ENCODE measurements at regions not wholly inside any gene's neighbourhood (a gene's known extent, or its start where the extent isn't known, plus 50 kb on each side); places are given as distances from the start of the nearest gene placed in this dataset.

GRCh38 chr7:110569486-110570205 is 521.3 kb upstream of the LRRN3 start:
- Mint-ChIP-seq H3K36me3 (no peaks in the 10 kb centered on the region), H3K4me3 (no peak overlapping the region), H3K9me3 (no peaks in the 10 kb centered on the region), H3K27ac (no peak overlapping the region), H3K27me3 (no peaks in the 10 kb centered on the region), H3K4me1 (no peaks in the 10 kb centered on the region)
- no peak for DNase-seq
- CTCF ChIA-PET: no interaction called here

GRCh38 chr7:110573862-110574528 is 516.9 kb upstream of the LRRN3 start:
- no peaks in the 10 kb centered on the region for H3K4me1 Mint-ChIP-seq
- H3K27ac Mint-ChIP-seq: no peak overlapping the region
- no peaks in the 10 kb centered on the region for H3K36me3 Mint-ChIP-seq
- H3K27me3 Mint-ChIP-seq: no peaks in the 10 kb centered on the region
- no peak for DNase-seq
- CTCF ChIA-PET: no interaction called here
- no peak overlapping the region for H3K4me3 Mint-ChIP-seq
- H3K9me3 Mint-ChIP-seq: no peaks in the 10 kb centered on the region

- H3K9me3 Mint-ChIP-seq: no peaks in the 10 kb centered on the region
Measured at GRCh38 chr7:110587294-110587693, 503.6 kb upstream of the LRRN3 start.

GRCh38 chr7:110590415-110590814 is 500.5 kb upstream of the LRRN3 start:
- H3K27me3 Mint-ChIP-seq: peaks cover 4% of the 10 kb centered on the region
- peak; percentile 40 for DNase-seq
- H3K4me3 Mint-ChIP-seq: no peak overlapping the region
- no peak overlapping the region for H3K27ac Mint-ChIP-seq
- H3K4me1 Mint-ChIP-seq: peaks cover 6% of the 10 kb centered on the region
- H3K9me3 Mint-ChIP-seq: no peaks in the 10 kb centered on the region
- no peaks in the 10 kb centered on the region for H3K36me3 Mint-ChIP-seq
- CTCF ChIA-PET: no interaction called here

More at GRCh38 chr7:110587294-110587693, 503.6 kb upstream of the LRRN3 start:
- H3K27ac Mint-ChIP-seq: no peak overlapping the region
- CTCF ChIA-PET: interaction anchor here (0.5 to 2.6 kb wide), 2 partner anchors 14 to 511 kb away, joined by 3 to 9 read pairs; no protein-coding TSS in a partner anchor
- H3K4me3 Mint-ChIP-seq: no peak overlapping the region
- peaks cover 4% of the 10 kb centered on the region for H3K27me3 Mint-ChIP-seq
- peaks cover 5% of the 10 kb centered on the region for H3K4me1 Mint-ChIP-seq
- no peaks in the 10 kb centered on the region for H3K36me3 Mint-ChIP-seq
- no peak for DNase-seq

GRCh38 chr7:110591341-110591740 is 499.6 kb upstream of the LRRN3 start:
- H3K9me3 Mint-ChIP-seq: no peaks in the 10 kb centered on the region
- H3K4me1 Mint-ChIP-seq: peaks cover 15% of the 10 kb centered on the region
- DNase-seq: no peak
- CTCF ChIA-PET: interaction anchor here (1.1 to 1.5 kb wide), 2 partner anchors 503 to 508 kb away, joined by 3 to 5 read pairs; no protein-coding TSS in a partner anchor
- H3K36me3 Mint-ChIP-seq: no peaks in the 10 kb centered on the region
- H3K4me3 Mint-ChIP-seq: no peak overlapping the region
- peaks cover 3% of the 10 kb centered on the region for H3K27me3 Mint-ChIP-seq
- H3K27ac Mint-ChIP-seq: no peak overlapping the region

- H3K4me1 Mint-ChIP-seq: peaks cover 15% of the 10 kb centered on the region
- no peak overlapping the region for H3K27ac Mint-ChIP-seq
- no peaks in the 10 kb centered on the region for H3K9me3 Mint-ChIP-seq
- H3K4me3 Mint-ChIP-seq: no peak overlapping the region
- H3K27me3 Mint-ChIP-seq: no peaks in the 10 kb centered on the region
- DNase-seq: no peak
- no peaks in the 10 kb centered on the region for H3K36me3 Mint-ChIP-seq
- CTCF ChIA-PET: interaction anchor here (0.8 to 1.5 kb wide), 2 partner anchors 502 to 506 kb away, joined by 3 read pairs; no protein-coding TSS in a partner anchor
Measured at GRCh38 chr7:110592557-110592956, 498.4 kb upstream of the LRRN3 start.

- H3K27me3 Mint-ChIP-seq: no peaks in the 10 kb centered on the region
- CTCF ChIA-PET: interaction anchor here (0.8 to 4.0 kb wide), 2 partner anchors 505 kb away, joined by 3 to 27 read pairs; no protein-coding TSS in a partner anchor
- H3K4me1 Mint-ChIP-seq: peaks cover 15% of the 10 kb centered on the region
- no peak for DNase-seq
- no peak overlapping the region for H3K4me3 Mint-ChIP-seq
- no peak overlapping the region for H3K27ac Mint-ChIP-seq
- no peaks in the 10 kb centered on the region for H3K36me3 Mint-ChIP-seq
- no peaks in the 10 kb centered on the region for H3K9me3 Mint-ChIP-seq
Measured at GRCh38 chr7:110593355-110593754, 497.6 kb upstream of the LRRN3 start.

- Mint-ChIP-seq H3K4me3 (no peak overlapping the region), H3K27ac (no peak overlapping the region), H3K9me3 (no peaks in the 10 kb centered on the region), H3K36me3 (no peaks in the 10 kb centered on the region), H3K4me1 (peaks cover 14% of the 10 kb centered on the region), H3K27me3 (peaks cover 3% of the 10 kb centered on the region)
- CTCF ChIA-PET: interaction anchor here (0.7 to 4.0 kb wide), 3 partner anchors 491 to 503 kb away, joined by 3 to 27 read pairs (median 5); no protein-coding TSS in a partner anchor
- no peak for DNase-seq
Measured at GRCh38 chr7:110595694-110596093, 495.2 kb upstream of the LRRN3 start.

GRCh38 chr7:110600956-110601355 is 490.0 kb upstream of the LRRN3 start:
- no peak overlapping the region for H3K4me3 Mint-ChIP-seq
- peaks cover 3% of the 10 kb centered on the region for H3K27me3 Mint-ChIP-seq
- no peak for DNase-seq
- H3K4me1 Mint-ChIP-seq: peaks cover 8% of the 10 kb centered on the region
- no peaks in the 10 kb centered on the region for H3K36me3 Mint-ChIP-seq
- H3K27ac Mint-ChIP-seq: no peak overlapping the region
- CTCF ChIA-PET: interaction anchor here (1.3 to 1.4 kb wide), 2 partner anchors 13 to 497 kb away, joined by 3 to 5 read pairs; no protein-coding TSS in a partner anchor
- no peaks in the 10 kb centered on the region for H3K9me3 Mint-ChIP-seq

GRCh38 chr7:110601710-110602109 is 489.2 kb upstream of the LRRN3 start:
- H3K36me3 Mint-ChIP-seq: no peaks in the 10 kb centered on the region
- H3K27ac Mint-ChIP-seq: no peak overlapping the region
- H3K4me3 Mint-ChIP-seq: no peak overlapping the region
- peaks cover 4% of the 10 kb centered on the region for H3K4me1 Mint-ChIP-seq
- CTCF ChIA-PET: interaction anchor here (1.3 to 1.4 kb wide), 2 partner anchors 14 to 497 kb away, joined by 3 to 5 read pairs; no protein-coding TSS in a partner anchor
- DNase-seq: no peak
- H3K9me3 Mint-ChIP-seq: no peaks in the 10 kb centered on the region
- H3K27me3 Mint-ChIP-seq: peaks cover 3% of the 10 kb centered on the region

GRCh38 chr7:110604206-110604605 is 486.7 kb upstream of the LRRN3 start:
- CTCF ChIA-PET: no interaction called here
- Mint-ChIP-seq H3K27me3 (peaks cover 3% of the 10 kb centered on the region), H3K36me3 (no peaks in the 10 kb centered on the region), H3K4me1 (peaks cover 12% of the 10 kb centered on the region), H3K27ac (no peak overlapping the region), H3K4me3 (no peak overlapping the region), H3K9me3 (no peaks in the 10 kb centered on the region)
- no peak for DNase-seq

GRCh38 chr7:110604885-110605284 is 486.0 kb upstream of the LRRN3 start:
- no peak overlapping the region for H3K27ac Mint-ChIP-seq
- H3K27me3 Mint-ChIP-seq: no peaks in the 10 kb centered on the region
- peaks cover 9% of the 10 kb centered on the region for H3K4me1 Mint-ChIP-seq
- H3K9me3 Mint-ChIP-seq: no peaks in the 10 kb centered on the region
- H3K36me3 Mint-ChIP-seq: no peaks in the 10 kb centered on the region
- DNase-seq: no peak
- no peak overlapping the region for H3K4me3 Mint-ChIP-seq
- CTCF ChIA-PET: no interaction called here

- Mint-ChIP-seq H3K36me3 (no peaks in the 10 kb centered on the region), H3K4me3 (no peak overlapping the region), H3K27me3 (no peaks in the 10 kb centered on the region), H3K27ac (peak overlapping the region; percentile 1), H3K9me3 (peaks cover 1% of the 10 kb centered on the region), H3K4me1 (peaks cover 9% of the 10 kb centered on the region)
- CTCF ChIA-PET: no interaction called here
- no peak for DNase-seq
Measured at GRCh38 chr7:110607050-110607857, 483.7 kb upstream of the LRRN3 start.

GRCh38 chr7:110609336-110609735 is 481.6 kb upstream of the LRRN3 start:
- H3K36me3 Mint-ChIP-seq: no peaks in the 10 kb centered on the region
- no peak for DNase-seq
- CTCF ChIA-PET: no interaction called here
- H3K4me3 Mint-ChIP-seq: no peak overlapping the region
- no peaks in the 10 kb centered on the region for H3K27me3 Mint-ChIP-seq
- H3K27ac Mint-ChIP-seq: no peak overlapping the region
- H3K9me3 Mint-ChIP-seq: peaks cover 1% of the 10 kb centered on the region
- peaks cover 9% of the 10 kb centered on the region for H3K4me1 Mint-ChIP-seq

Measured in activated naive CD4-positive, alpha-beta T cell treated with anti-CD3 and anti-CD28 coated beads, Interleukin-2, amount 10 ng/mL, durations not matched to agents 7 days and 5 days (primary cell).